Esophagus squamous epithelium (tissue), 4 donors: ENCODE measurements at regions not wholly inside any gene's neighbourhood (a gene's known extent, or its start where the extent isn't known, plus 50 kb on each side); places are given as distances from the start of the nearest gene placed in this dataset.

Experiments
- POLR2A ChIP-seq, 4 donors: fragments of 450-650 bp; IDR thresholded peaks; one replicate each; pipeline ENCODE4 v1.6.1; 2017; ENCODE audit warnings: antibody characterized with exemption in 4 of 4, mild to moderate bottlenecking in 4 of 4, moderate library complexity in 3 of 4
- TF ChIP-seq, protein P1 (sequence below), 6 experiments: fragments of 450-650 bp in 4 of 6; fragments of 200-600 bp in 2 of 6; sonication (generic) in 2 of 6; IDR thresholded peaks; one replicate each; pipeline ENCODE4 v1.5.1; 2016 to 2019; ENCODE audit warnings: antibody characterized with exemption in 6 of 6, mild to moderate bottlenecking in 4 of 6, moderate library complexity in 4 of 6

- TF ChIP-seq, protein P1, sequence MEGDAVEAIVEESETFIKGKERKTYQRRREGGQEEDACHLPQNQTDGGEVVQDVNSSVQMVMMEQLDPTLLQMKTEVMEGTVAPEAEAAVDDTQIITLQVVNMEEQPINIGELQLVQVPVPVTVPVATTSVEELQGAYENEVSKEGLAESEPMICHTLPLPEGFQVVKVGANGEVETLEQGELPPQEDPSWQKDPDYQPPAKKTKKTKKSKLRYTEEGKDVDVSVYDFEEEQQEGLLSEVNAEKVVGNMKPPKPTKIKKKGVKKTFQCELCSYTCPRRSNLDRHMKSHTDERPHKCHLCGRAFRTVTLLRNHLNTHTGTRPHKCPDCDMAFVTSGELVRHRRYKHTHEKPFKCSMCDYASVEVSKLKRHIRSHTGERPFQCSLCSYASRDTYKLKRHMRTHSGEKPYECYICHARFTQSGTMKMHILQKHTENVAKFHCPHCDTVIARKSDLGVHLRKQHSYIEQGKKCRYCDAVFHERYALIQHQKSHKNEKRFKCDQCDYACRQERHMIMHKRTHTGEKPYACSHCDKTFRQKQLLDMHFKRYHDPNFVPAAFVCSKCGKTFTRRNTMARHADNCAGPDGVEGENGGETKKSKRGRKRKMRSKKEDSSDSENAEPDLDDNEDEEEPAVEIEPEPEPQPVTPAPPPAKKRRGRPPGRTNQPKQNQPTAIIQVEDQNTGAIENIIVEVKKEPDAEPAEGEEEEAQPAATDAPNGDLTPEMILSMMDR (IDR thresholded peaks at IDR 0.05): no peak
- TF ChIP-seq POLR2A (IDR thresholded peaks at IDR 0.05): no peak
Observed at GRCh38 chr10:20957744-20958143, 60.6 kb upstream of the NEBL start.
